ENCODE measurements at regions not wholly inside any gene's neighbourhood (a gene's known extent, or its start where the extent isn't known, plus 50 kb on each side); places are given as distances from the start of the nearest gene placed in this dataset.

- no peak for ATAC-seq
- POLR2A ChIA-PET: no interaction called here
- Histone ChIP-seq H3K4me2 (no peak overlapping the region), H3K27ac (no peak overlapping the region), H3K4me1 (no peaks in the 10 kb centered on the region), H3K9me3 (no peaks in the 10 kb centered on the region), H3K4me3 (no peak overlapping the region)
- DNase-seq (ENCODE audit: low read depth in 1 of 2, low spot score in 1 of 2): no peak
- TF ChIP-seq ATOH8 (CRISPR knock-in tag; IDR thresholded peaks at IDR 0.05; ENCODE audit: low read depth): no peak
- TF ChIP-seq MAZ (IDR thresholded peaks at IDR 0.05; ENCODE audit: borderline replicate concordance, low read depth, low read length): no peak
- no peak for TF ChIP-seq MAFK (IDR thresholded peaks at IDR 0.05; ENCODE audit: partially characterized antibody)
- no peak for TF ChIP-seq E2F6 (IDR thresholded peaks at IDR 0.05; ENCODE audit: borderline replicate concordance, low read depth)
- no peak for TF ChIP-seq RARB (CRISPR knock-in tag; IDR thresholded peaks at IDR 0.05)
- TF ChIP-seq POLR2AphosphoS2 (conservative IDR thresholded peaks at IDR 0.05; ENCODE audit: low read length): no peak
- no peak for TF ChIP-seq JUNB (IDR thresholded peaks at IDR 0.05)
- CTCF ChIA-PET: no interaction called here
- FAIRE-seq: no peak
- WGBS (ENCODE audit: missing lambda C conversion rate): 7% methylated on average over 2 of the region's 2 CpGs
Measured at GRCh38 chr18:29436459-29436858, 1259.5 kb upstream of the CDH2 start.

GRCh38 chr18:29434650-29435049, 1257.7 kb upstream of the CDH2 start:
- DNase-seq (ENCODE audit: low read depth in 1 of 2, low spot score in 1 of 2) (no peak), ATAC-seq (no peak), FAIRE-seq (no peak)
- TF ChIP-seq HDAC2 (IDR thresholded peaks at IDR 0.05) (no peak), ZNF302 (CRISPR knock-in tag; IDR thresholded peaks at IDR 0.05) (no peak), TFCP2L1 (CRISPR knock-in tag; IDR thresholded peaks at IDR 0.05) (no peak), ZFP36 (IDR thresholded peaks at IDR 0.05; ENCODE audit: borderline replicate concordance, partially characterized antibody) (no peak), CEBPB (IDR thresholded peaks at IDR 0.05) (no peak), FOSB (CRISPR knock-in tag; IDR thresholded peaks at IDR 0.05) (no peak), CBX8 (IDR thresholded peaks at IDR 0.05) (no peak), KDM5A (IDR thresholded peaks at IDR 0.05) (no peak), HOXB13 (CRISPR knock-in tag; IDR thresholded peaks at IDR 0.05; ENCODE audit: low read depth) (no peak), KDM1A (IDR thresholded peaks at IDR 0.05; ENCODE audit: low read depth) (no peak), ZC3H11A (IDR thresholded peaks at IDR 0.05) (no peak)
- ChIA-PET POLR2A (no interaction called here), CTCF (no interaction called here)
- no peak overlapping the region for H3K27ac ChIP-seq
- 18% methylated on average over 4 of the region's 4 CpGs for WGBS (ENCODE audit: missing lambda C conversion rate)
- H3K4me1 ChIP-seq: no peaks in the 10 kb centered on the region
- no peak overlapping the region for H3K4me2 ChIP-seq
- no peaks in the 10 kb centered on the region for H3K9me3 ChIP-seq
- H3K4me3 ChIP-seq: no peak overlapping the region

GRCh38 chr18:29430416-29430815, 1253.5 kb upstream of the CDH2 start:
- Histone ChIP-seq H3K4me3 (no peak overlapping the region), H3K9me3 (no peaks in the 10 kb centered on the region), H3K4me2 (no peak overlapping the region), H3K4me1 (no peaks in the 10 kb centered on the region), H3K27ac (no peak overlapping the region)
- POLR2A ChIA-PET: no interaction called here
- CTCF ChIA-PET: no interaction called here
- FAIRE-seq (no peak), ATAC-seq (no peak), DNase-seq (ENCODE audit: low read depth in 1 of 2, low spot score in 1 of 2) (no peak)
- TF ChIP-seq POLR2A (IDR thresholded peaks at IDR 0.05; ENCODE audit: low read length): no peak
- no peak for TF ChIP-seq ZNF302 (CRISPR knock-in tag; IDR thresholded peaks at IDR 0.05)
- TF ChIP-seq FOXS1 (CRISPR knock-in tag; IDR thresholded peaks at IDR 0.05): no peak
- no peak for TF ChIP-seq HOXB13 (CRISPR knock-in tag; IDR thresholded peaks at IDR 0.05; ENCODE audit: low read depth)
- no peak for TF ChIP-seq EHMT2 (IDR thresholded peaks at IDR 0.05; ENCODE audit: low read depth)
- TF ChIP-seq ATOH8 (CRISPR knock-in tag; IDR thresholded peaks at IDR 0.05; ENCODE audit: low read depth): no peak

- H3K27ac ChIP-seq: no peak overlapping the region
- H3K4me3 ChIP-seq: no peak overlapping the region
- FAIRE-seq: no peak
- H3K9me3 ChIP-seq: no peaks in the 10 kb centered on the region
- no peak for ATAC-seq
- ChIA-PET POLR2A (no interaction called here), CTCF (no interaction called here)
- no peak overlapping the region for H3K4me2 ChIP-seq
- no peak for DNase-seq (ENCODE audit: low read depth in 1 of 2, low spot score in 1 of 2)
- TF ChIP-seq ATOH8 (CRISPR knock-in tag; IDR thresholded peaks at IDR 0.05; ENCODE audit: low read depth) (no peak), MYC (IDR thresholded peaks at IDR 0.05; ENCODE audit: borderline replicate concordance, low read length) (no peak), HMGXB4 (CRISPR knock-in tag; IDR thresholded peaks at IDR 0.05; ENCODE audit: borderline replicate concordance) (no peak)
- no peaks in the 10 kb centered on the region for H3K4me1 ChIP-seq
Measured at GRCh38 chr18:29418136-29418535, 1241.2 kb upstream of the CDH2 start.
